Skeletal muscle tissue (tissue), 3 donors: ENCODE measurements at regions not wholly inside any gene's neighbourhood (a gene's known extent, or its start where the extent isn't known, plus 50 kb on each side); places are given as distances from the start of the nearest gene placed in this dataset.

Source experiments
- H3K27ac ChIP-seq: one replicate; pipeline ENCODE4 v1.7.0; 2013; ENCODE audit warnings: mild to moderate bottlenecking, low read depth, low read length, inconsistent platforms
- H3K27me3 ChIP-seq, 3 donors: one replicate each; pipeline ENCODE4 v1.7.0; 2013; ENCODE audit warnings: low read length in 3 of 3; ENCODE audit not compliant: control insufficient read depth in 3 of 3, insufficient read depth in 3 of 3
- H3K36me3 ChIP-seq, 3 donors: one replicate each; pipeline ENCODE4 v1.7.0; 2013; ENCODE audit warnings: low read length in 3 of 3; ENCODE audit not compliant: control insufficient read depth in 3 of 3, insufficient read depth in 3 of 3
- H3K4me1 ChIP-seq, 3 donors: one replicate each; pipeline ENCODE4 v1.7.0; 2013; ENCODE audit warnings: low read length in 3 of 3, mild to moderate bottlenecking in 3 of 3; ENCODE audit not compliant: control insufficient read depth in 3 of 3, insufficient read depth in 3 of 3
- H3K4me3 ChIP-seq, 3 donors: one replicate each; pipeline ENCODE4 v1.7.0; 2013; ENCODE audit warnings: low read length in 3 of 3
- H3K9ac ChIP-seq, 3 donors: one replicate each; pipeline ENCODE4 v1.7.0; 2013; ENCODE audit warnings: low read length in 3 of 3, mild to moderate bottlenecking in 3 of 3, moderate library complexity in 2 of 3, low read depth in 1 of 3
- H3K9me3 ChIP-seq, 3 donors: one replicate each; pipeline ENCODE4 v1.7.0; 2013; ENCODE audit warnings: low read length in 3 of 3; ENCODE audit not compliant: control insufficient read depth in 3 of 3
- donor health status: Osteomylitis.

DNA sequence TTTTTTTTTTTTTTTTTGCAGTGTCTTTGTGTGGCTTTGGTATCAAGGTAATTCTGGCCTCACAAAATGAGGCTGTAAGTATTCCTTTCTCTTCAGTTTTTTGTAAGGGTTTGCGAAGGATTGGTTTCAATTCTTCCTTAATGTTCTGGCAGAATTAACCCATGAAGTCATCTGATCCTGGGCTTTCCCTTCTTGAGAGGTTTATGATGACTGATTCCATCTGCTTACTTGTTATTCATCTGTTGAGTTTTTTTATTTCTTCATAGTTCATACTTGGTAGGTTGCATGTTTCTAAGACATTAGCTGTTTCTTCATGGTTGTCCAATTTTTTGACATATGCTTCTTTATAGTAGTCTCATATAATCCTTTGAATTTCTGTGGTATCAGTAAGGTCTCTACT, 181.4 kb upstream of the PDE5A start:
- Histone ChIP-seq H3K9ac (no peak overlapping the region), H3K27me3 (no peaks in the 10 kb centered on the region), H3K36me3 (no peaks in the 10 kb centered on the region), H3K27ac (no peak overlapping the region), H3K4me3 (no peak overlapping the region), H3K9me3 (no peaks in the 10 kb centered on the region), H3K4me1 (no peaks in the 10 kb centered on the region)

DNA sequence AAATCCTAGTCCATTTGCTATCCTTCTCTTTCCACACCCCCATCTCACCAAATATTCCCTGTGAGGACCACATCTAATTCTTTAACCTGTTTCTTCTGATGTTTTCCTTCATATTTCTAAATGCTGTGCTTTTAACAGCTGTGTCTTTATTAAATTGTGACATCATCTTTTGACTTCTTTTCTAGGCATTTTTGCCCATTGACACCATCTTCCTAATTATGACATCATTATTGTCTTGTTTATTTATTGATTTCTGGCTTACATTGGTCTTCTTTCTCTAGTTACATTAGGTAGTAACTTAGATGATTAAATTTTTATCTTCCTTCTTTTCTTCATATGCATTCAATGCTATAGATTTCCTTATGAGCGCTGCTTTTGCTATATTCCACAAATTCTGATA, 175.8 kb upstream of the PDE5A start:
- Histone ChIP-seq H3K36me3 (no peaks in the 10 kb centered on the region), H3K9me3 (no peaks in the 10 kb centered on the region), H3K27ac (no peak overlapping the region), H3K4me1 (no peaks in the 10 kb centered on the region), H3K27me3 (no peaks in the 10 kb centered on the region), H3K9ac (no peak overlapping the region), H3K4me3 (no peak overlapping the region)

DNA sequence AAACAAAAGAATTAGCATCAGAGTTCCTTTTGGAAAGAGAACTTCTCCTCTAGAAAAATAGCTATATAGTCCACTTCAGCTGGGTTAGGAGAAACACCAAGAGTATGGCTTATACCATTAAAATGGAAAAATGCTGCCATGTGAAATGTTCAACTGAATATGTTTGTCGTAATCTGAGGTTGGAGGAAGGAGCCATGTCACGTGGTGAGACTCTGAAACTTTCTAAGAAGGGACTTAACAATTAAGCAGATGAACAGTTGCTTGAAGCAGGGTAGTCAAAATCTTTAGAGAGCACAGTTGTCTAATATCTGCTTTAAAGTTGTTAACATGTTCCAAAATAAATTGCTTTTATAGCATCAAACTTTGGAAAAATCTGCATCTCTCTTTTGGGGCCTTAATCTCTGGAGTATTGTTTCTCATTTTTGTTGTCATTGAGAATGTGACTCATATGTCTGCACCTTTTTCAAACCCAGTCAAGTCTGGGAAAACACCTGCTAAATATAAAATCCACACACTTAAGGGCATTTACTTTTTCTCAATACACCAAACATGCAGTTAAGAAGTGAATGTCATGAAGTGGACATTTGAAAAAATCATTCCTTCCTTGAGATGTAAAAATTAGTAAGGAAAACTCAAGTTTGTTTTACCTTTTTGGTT, 168.8 kb upstream of the PDE5A start:
- H3K4me1 ChIP-seq: no peaks in the 10 kb centered on the region
- no peak overlapping the region for H3K9ac ChIP-seq
- no peaks in the 10 kb centered on the region for H3K36me3 ChIP-seq
- H3K9me3 ChIP-seq: no peaks in the 10 kb centered on the region
- no peaks in the 10 kb centered on the region for H3K27me3 ChIP-seq
- no peak overlapping the region for H3K27ac ChIP-seq
- no peak overlapping the region for H3K4me3 ChIP-seq

DNA sequence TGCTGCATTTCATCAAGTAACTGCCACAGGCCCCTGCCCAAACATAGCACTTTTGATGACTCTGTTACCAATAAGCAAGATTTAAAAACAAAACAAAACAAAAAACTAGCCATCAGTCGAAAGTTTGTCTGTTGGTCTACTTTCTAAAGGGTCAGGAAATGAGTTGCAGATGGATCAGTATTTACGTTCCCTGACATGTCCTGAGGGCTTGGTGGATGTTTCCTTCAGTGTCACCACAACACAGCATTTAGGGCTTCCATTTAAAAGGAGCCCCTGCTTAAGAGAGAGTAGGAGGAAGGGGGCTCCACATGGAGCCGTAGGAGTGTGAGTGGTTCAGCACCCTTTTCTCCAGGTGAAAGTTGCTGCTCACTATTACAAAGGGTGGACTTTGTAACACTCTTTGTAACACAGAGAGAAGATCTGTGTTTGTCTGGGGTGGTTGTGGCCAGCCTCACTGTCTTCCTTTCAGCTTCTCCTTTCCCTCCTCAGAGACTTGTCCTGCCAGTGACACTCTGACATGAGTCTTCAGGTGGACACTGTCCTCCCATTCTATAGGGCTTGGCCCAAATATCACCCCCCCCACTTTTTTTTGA, 167.5 kb upstream of the PDE5A start:
- Histone ChIP-seq H3K36me3 (no peaks in the 10 kb centered on the region), H3K4me1 (no peaks in the 10 kb centered on the region), H3K27ac (no peak overlapping the region), H3K27me3 (no peaks in the 10 kb centered on the region), H3K4me3 (no peak overlapping the region), H3K9me3 (no peaks in the 10 kb centered on the region), H3K9ac (no peak overlapping the region)

DNA sequence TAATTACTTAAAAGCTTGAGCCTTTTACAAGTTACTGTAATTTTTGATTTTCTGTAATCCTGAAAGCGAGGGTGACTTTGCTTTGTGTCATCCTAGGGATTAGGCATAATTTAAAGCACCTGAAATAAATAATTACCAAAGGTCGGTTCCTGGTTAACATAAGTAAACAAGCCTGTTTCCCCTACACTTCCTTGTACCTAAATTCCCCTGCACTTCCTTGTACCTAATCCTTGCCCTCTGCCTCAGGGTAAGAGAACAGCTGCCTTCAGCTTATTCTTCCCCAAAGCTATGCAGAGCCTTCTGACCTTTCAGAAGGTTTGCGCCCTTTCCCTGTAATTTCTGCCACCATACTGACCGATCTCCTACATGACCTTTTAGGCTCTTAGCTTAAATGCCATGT, 166.1 kb upstream of the PDE5A start:
- Histone ChIP-seq H3K27me3 (no peaks in the 10 kb centered on the region), H3K4me1 (no peaks in the 10 kb centered on the region), H3K9me3 (no peaks in the 10 kb centered on the region), H3K4me3 (no peak overlapping the region), H3K36me3 (no peaks in the 10 kb centered on the region), H3K27ac (no peak overlapping the region), H3K9ac (no peak overlapping the region)

DNA sequence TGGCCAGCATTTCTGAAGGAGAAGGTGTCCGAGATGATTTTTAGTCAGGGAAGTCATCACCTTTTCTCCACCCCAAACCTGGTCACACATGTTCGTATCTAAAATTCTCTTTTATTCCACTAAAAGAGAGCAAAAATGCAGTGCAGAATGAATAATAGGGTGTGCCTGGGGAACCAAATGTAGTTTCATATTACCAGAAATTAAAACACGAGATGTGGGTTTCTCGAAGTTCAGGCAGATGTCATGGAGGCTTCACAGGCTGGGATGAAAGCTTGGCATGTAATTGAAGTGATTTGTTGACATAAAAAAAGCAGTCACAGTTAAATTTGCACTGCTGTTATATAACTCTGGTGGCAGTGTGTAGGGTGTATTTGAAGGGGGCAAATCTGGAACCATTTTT, 165.5 kb upstream of the PDE5A start:
- no peak overlapping the region for H3K27ac ChIP-seq
- H3K9me3 ChIP-seq: no peaks in the 10 kb centered on the region
- H3K9ac ChIP-seq: no peak overlapping the region
- H3K4me3 ChIP-seq: no peak overlapping the region
- no peaks in the 10 kb centered on the region for H3K27me3 ChIP-seq
- H3K36me3 ChIP-seq: no peaks in the 10 kb centered on the region
- no peaks in the 10 kb centered on the region for H3K4me1 ChIP-seq

DNA sequence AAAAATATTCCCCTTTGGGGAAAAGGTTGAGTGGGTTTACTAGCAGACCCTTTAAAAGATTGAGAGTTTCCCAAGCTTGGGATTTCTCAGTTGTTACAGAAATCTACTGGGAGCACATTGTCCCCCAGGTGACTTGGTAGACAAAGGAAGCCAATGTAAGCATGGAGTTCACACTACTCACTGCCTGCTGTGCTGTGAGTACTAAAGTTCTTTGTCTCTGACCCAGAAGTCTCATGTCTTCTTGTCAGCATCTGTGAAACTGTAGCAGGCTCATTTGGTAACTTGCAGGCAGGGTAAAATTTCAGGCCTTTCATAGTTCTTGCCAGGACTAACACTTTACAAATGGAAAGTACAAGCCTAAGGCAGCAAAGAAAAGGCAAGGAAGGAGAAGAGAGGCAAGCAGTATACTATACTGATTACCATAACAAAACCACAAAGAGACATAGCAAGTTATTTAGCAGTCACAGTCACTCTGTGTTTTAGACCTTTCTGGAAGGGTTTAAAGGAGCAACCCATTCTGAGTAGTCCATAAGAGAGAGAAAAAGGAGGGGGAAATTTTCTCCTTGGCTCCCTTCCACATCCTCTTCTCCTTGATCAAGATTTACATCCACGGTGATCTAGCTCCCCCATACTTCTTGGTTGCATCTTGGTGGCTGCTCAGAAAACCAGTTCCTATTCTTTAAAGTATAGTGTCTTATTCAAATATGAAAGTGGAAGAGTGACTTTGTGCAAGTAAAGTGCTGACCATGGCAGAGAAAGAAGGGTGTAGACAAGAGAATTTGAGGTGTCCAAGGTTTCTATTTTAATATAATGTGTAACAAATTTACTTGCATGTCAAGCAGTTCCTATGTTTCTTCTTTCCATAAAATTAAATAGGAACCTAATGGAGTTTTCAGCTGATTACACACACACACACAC, 160.0 kb upstream of the PDE5A start:
- no peak overlapping the region for H3K27ac ChIP-seq
- no peak overlapping the region for H3K4me3 ChIP-seq
- H3K9ac ChIP-seq: no peak overlapping the region
- no peaks in the 10 kb centered on the region for H3K4me1 ChIP-seq
- no peaks in the 10 kb centered on the region for H3K9me3 ChIP-seq
- H3K36me3 ChIP-seq: no peaks in the 10 kb centered on the region
- no peaks in the 10 kb centered on the region for H3K27me3 ChIP-seq

GRCh38 chr4:119785963-119786362, 157.4 kb upstream of the PDE5A start:
- no peak overlapping the region for H3K27ac ChIP-seq
- no peaks in the 10 kb centered on the region for H3K9me3 ChIP-seq
- H3K4me3 ChIP-seq: no peak overlapping the region
- no peaks in the 10 kb centered on the region for H3K27me3 ChIP-seq
- H3K36me3 ChIP-seq: no peaks in the 10 kb centered on the region
- no peak overlapping the region for H3K9ac ChIP-seq
- H3K4me1 ChIP-seq: no peaks in the 10 kb centered on the region

DNA sequence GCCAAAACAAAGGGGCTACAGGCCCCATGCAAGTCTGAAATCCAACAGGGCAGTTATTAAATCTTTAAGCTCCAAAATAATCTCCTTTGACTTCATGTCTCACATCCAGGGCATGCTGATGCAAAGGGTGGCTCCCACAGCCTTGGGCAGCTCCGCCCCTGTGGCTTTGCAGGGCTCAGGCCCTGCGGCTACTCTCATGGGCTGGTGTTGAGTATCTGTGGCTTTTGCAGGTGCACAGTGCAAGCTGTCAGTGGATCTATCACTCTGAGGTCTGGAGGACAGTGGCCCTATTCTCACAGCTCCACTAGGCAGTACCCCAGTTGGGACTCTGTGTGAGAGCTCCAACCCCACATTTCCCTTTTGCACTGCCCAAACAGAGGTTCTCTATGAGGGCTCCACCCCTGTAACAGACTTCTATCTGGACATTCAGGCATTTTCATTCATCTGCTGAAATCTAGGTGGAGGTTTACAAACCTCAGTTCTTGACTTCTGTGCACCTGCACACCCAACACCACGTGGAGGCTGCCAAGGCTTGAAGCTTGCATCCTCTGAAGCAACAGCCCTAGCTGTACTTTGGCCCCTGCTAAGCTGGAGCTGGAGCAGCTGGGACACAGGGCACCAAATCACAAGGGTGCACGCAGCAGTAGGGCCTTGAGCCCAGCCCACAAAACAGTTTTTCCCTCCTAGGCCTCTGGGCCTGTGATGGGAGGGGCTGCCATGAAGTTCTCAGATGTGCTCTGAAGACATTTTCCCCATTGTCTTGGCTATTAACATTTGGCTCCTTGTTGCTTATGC, 154.8 kb upstream of the PDE5A start:
- H3K4me1 ChIP-seq: no peaks in the 10 kb centered on the region
- no peaks in the 10 kb centered on the region for H3K27me3 ChIP-seq
- no peaks in the 10 kb centered on the region for H3K36me3 ChIP-seq
- no peaks in the 10 kb centered on the region for H3K9me3 ChIP-seq
- H3K27ac ChIP-seq: no peak overlapping the region
- no peak overlapping the region for H3K9ac ChIP-seq
- H3K4me3 ChIP-seq: no peak overlapping the region
